ENCODE measurements at regions not wholly inside any gene's neighbourhood (a gene's known extent, or its start where the extent isn't known, plus 50 kb on each side); places are given as distances from the start of the nearest gene placed in this dataset.
A peak's percentile ranks its signal among the peaks of the same experiment; 100 is the strongest.

GRCh38 chr9:118938581-118938980 is 430.7 kb downstream of the BRINP1 start:
- Mint-ChIP-seq H3K27ac (no peak overlapping the region), H3K36me3 (ENCODE audit: low read depth) (no peaks in the 10 kb centered on the region), H3K4me3 (no peak overlapping the region), H3K9me3 (no peaks in the 10 kb centered on the region), H3K27me3 (ENCODE audit: insufficient read depth) (no peaks in the 10 kb centered on the region), H3K4me1 (no peaks in the 10 kb centered on the region)
- no peak for TF ChIP-seq CTCF (conservative IDR thresholded peaks at IDR 0.05)
- no peaks in the 10 kb centered on the region for H3K36me3 ChIP-seq (ENCODE audit: control insufficient read depth, insufficient read depth, low read length)
- H3K4me3 ChIP-seq (ENCODE audit: low read length) = no peak overlapping the region
- H3K27ac ChIP-seq (ENCODE audit: low read depth, low read length) = no peak overlapping the region
- no peaks in the 10 kb centered on the region for H3K9me3 ChIP-seq (ENCODE audit: control insufficient read depth, low read length)
- peaks cover 3% of the 10 kb centered on the region for H3K27me3 ChIP-seq (ENCODE audit: control insufficient read depth, insufficient read depth, low read length, poor library complexity, severe bottlenecking)
- DNase-seq = no peak
- no peaks in the 10 kb centered on the region for H3K4me1 ChIP-seq (ENCODE audit: control insufficient read depth, insufficient read depth, low read length)
- H3K9ac ChIP-seq (ENCODE audit: extremely low read depth, low read length, poor library complexity, severe bottlenecking) = no peak overlapping the region

- Mint-ChIP-seq H3K36me3 (ENCODE audit: low read depth) (no peaks in the 10 kb centered on the region), H3K4me3 (no peak overlapping the region), H3K27ac (no peak overlapping the region), H3K27me3 (ENCODE audit: insufficient read depth) (no peaks in the 10 kb centered on the region), H3K4me1 (no peaks in the 10 kb centered on the region), H3K9me3 (no peaks in the 10 kb centered on the region)
- no peak for DNase-seq
- TF ChIP-seq CTCF (conservative IDR thresholded peaks at IDR 0.05) = no peak
- Histone ChIP-seq H3K9me3 (ENCODE audit: control insufficient read depth, low read length) (no peaks in the 10 kb centered on the region), H3K4me3 (ENCODE audit: low read length) (no peak overlapping the region), H3K27ac (ENCODE audit: low read depth, low read length) (no peak overlapping the region), H3K27me3 (ENCODE audit: control insufficient read depth, insufficient read depth, low read length, poor library complexity, severe bottlenecking) (no peaks in the 10 kb centered on the region), H3K4me1 (ENCODE audit: control insufficient read depth, insufficient read depth, low read length) (no peaks in the 10 kb centered on the region), H3K36me3 (ENCODE audit: control insufficient read depth, insufficient read depth, low read length) (no peaks in the 10 kb centered on the region), H3K9ac (ENCODE audit: extremely low read depth, low read length, poor library complexity, severe bottlenecking) (no peak overlapping the region)
- 45% methylated on average over 1 of the region's 1 CpG; no CpG with 5 or more reads in 1 of the 2 experiments for WGBS, 2 experiments (ENCODE audit: insufficient coverage in 1 of 2, insufficient read length in 1 of 2)
These were observed 428.8 kb downstream of the BRINP1 start for GRCh38 chr9:118940473-118940872.

- H3K36me3 ChIP-seq (ENCODE audit: control insufficient read depth, insufficient read depth, low read length) = no peaks in the 10 kb centered on the region
- H3K4me3 Mint-ChIP-seq = no peak overlapping the region
- H3K9ac ChIP-seq (ENCODE audit: extremely low read depth, low read length, poor library complexity, severe bottlenecking) = no peak overlapping the region
- TF ChIP-seq CTCF (conservative IDR thresholded peaks at IDR 0.05) = no peak
- H3K4me1 ChIP-seq (ENCODE audit: control insufficient read depth, insufficient read depth, low read length) = no peaks in the 10 kb centered on the region
- no peak overlapping the region for H3K27ac ChIP-seq (ENCODE audit: low read depth, low read length)
- no peak for DNase-seq
- H3K9me3 Mint-ChIP-seq = no peaks in the 10 kb centered on the region
- 92 to 100% methylated on average over 1 to 3 of the region's 3 CpGs for WGBS, 2 experiments (ENCODE audit: insufficient coverage in 1 of 2, insufficient read length in 1 of 2)
- no peaks in the 10 kb centered on the region for H3K9me3 ChIP-seq (ENCODE audit: control insufficient read depth, low read length)
- H3K36me3 Mint-ChIP-seq (ENCODE audit: low read depth) = no peaks in the 10 kb centered on the region
- no peaks in the 10 kb centered on the region for H3K27me3 Mint-ChIP-seq (ENCODE audit: insufficient read depth)
- no peaks in the 10 kb centered on the region for H3K27me3 ChIP-seq (ENCODE audit: control insufficient read depth, insufficient read depth, low read length, poor library complexity, severe bottlenecking)
- peak overlapping the region; percentile 11 for H3K27ac Mint-ChIP-seq
- H3K4me3 ChIP-seq (ENCODE audit: low read length) = no peak overlapping the region
- H3K4me1 Mint-ChIP-seq = peaks cover 16% of the 10 kb centered on the region
These were observed 422.6 kb downstream of the BRINP1 start for GRCh38 chr9:118946669-118947068.

Measured in endodermal cell (in vitro differentiated cells).